HT1080 (cell line): ENCODE measurements at regions not wholly inside any gene's neighbourhood (a gene's known extent, or its start where the extent isn't known, plus 50 kb on each side); places are given as distances from the start of the nearest gene placed in this dataset.
A peak's percentile ranks its signal among the peaks of the same experiment; 100 is the strongest.
"Not testable (repeated sequence)": the region's sequence is repeated elsewhere in the genome, so short reads cannot be mapped to it uniquely, and the experiment has no call there.

Experiments
- DNase-seq: peaks from one replicate; pipeline ENCODE4 v3.0.0-alpha.2; 2015; ENCODE audit warnings: low read depth

DNA sequence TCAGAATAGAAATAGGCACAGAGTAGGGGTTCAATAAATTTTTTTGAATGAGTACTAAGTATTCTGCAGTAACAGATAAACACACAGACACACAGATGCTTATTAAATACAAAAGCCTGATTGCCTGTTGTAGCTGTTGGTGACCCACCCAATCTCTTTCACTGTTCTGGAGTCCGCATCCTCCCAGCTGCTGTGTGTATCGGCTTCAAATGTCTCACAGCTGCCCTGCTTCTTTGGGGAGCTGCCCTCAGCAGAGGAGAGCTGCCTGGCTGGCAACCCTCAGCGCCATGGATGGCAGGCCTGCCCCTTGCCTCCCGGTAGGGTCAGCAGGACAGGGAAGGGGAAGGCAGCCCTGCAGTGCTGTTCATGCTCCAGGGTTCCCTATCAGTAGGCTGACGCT lies 50.5 kb upstream of the PRNP start:
- no peak for DNase-seq

DNA sequence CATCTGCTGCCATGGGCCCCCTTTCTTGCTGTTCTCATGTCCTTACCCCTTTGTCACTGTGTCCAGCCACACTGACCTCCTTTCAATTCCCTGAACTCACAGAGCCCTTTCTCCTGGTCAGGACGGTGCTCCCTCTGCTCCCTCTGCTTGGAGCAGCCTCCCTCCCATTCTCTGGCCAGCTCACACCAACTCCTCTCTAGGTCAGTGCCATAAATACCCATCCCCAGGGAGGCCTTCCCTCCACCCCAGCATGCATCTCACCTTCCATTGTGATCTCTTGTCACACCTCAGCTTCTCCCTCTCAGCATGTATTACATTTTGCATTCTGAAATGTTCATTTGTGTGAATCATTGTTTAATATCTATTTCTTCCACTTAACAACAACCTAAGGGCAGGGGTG lies 50.9 kb upstream of the PRNP start:
- no peak for DNase-seq

DNA sequence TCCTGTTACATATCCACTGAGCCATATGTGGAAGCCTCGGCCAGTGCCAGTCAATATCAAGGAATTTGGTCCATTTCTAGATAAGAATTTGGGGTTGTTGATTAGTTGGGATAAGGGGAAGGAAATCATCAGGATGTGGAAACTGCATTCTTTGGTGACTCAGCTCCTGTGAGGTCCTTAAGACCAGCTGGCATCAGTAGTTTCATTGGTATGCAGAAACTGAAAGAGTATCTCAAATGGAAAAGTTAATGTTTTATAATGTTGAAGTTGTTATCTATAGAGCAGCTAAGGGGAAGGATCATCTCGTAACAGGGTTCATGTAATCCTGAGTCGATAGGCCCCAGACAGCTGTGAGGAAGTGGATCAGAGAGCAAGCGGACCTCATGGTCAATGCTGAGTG lies 52.5 kb upstream of the PRNP start:
- peak; percentile 92 for DNase-seq

DNA sequence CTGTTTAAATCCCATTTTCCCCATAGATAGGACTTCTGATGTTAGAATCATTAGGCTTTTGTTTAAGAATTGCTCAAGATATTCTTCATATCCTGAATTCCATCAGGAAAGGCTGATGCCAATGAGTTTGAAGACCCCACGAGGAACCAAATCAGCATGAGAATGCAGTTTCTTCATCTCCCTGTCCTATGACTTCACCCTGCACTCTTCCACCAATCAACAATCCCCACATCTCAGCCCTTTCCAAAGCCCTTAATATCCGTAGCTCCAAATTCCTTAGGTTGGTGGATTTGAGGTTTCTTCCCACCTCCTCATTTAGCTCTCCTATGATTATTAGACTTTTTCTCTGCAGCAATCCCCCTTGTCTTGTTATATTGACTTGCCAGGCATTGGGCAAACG lies 52.9 kb upstream of the PRNP start:
- DNase-seq = no peak

DNA sequence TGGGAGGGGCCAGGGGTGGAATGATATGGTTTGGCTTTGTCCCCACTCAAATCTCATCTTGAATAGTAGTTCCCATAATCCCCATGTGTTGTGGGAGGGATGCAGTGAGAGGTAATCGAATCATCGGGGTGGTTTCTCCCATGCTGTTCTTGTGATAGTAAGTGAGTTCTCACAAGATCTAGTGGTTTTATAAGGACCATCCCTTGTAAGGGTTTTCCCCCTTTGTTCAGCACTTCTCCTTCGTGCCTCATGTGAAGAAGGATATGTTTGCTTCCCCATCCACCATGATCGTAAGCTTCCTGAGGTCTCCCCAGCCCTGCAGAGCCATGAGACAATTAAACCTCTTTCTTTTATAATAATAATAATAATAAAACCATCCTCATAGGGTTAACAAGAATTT lies 53.4 kb upstream of the PRNP start:
- DNase-seq = no peak

DNA sequence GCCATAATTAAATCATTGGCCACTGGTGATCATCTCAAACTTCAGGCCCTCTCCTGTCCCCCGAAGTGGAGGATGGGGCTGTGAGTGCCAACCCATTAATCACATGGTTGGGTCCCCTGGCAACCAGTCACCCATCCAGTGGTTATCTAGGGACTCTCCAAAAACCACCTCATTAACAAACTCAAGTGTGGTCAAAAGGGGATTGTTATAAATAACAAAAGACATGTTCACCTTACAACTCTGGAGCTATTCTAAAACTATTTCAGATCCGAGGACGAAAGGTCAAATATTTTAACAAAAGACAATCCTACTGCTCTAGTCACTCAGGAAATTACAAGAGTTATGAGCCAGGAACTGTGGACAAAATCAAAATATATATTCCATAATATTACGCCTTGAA lies 60.0 kb upstream of the PRNP start:
- DNase-seq = no peak

DNA sequence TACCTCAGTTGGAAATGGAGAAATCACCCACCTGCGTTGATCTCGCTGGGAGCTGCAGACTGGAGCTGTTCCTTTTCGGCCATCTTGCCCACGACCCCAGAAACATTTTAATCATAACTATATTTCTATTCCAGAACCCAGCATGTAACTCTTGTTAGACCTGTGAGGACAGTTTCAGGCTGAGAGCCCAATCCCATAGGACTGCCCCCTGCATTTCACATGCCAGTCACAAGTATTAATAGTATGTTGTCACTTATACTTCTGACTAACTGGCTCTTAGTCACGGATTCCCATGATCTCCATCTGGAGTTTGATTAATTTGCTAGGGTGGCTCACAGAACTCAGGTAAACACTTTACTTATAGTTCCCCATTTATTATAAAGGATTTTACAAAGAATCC lies 60.6 kb upstream of the PRNP start:
- no peak for DNase-seq

DNA sequence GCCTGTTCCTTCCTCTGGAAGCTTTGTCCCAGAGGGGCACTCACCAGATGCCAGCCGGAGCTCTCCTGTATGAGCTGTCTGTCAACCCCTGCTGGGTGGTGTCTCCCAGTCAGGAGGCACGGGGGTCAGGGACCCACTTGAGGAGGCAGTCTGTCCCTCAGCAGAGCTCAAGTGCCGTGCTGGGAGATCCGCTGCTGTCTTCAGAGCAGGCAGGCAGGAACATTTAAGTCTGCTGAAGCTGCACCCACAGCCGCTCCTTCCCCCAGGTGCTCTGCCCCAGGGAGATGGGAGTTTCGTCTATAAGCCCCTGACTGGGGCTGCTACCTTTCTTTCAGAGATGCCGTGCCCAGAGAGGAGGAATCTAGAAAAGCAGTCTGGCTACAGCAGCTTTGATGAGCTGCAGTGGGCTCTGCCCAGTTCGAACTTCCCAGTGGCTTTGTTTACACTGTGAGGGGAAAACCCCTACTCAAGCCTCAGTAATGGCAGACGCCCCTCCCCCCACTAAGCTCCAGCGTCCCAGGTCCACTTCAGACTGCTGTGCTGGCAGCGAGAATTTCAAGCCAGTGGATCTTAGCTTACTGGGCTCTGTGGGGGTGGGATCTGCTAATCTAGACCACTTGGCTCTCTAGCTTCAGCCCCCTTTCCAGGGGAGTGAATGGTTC lies 61.5 kb upstream of the PRNP start:
- DNase-seq = not testable (repeated sequence)

DNA sequence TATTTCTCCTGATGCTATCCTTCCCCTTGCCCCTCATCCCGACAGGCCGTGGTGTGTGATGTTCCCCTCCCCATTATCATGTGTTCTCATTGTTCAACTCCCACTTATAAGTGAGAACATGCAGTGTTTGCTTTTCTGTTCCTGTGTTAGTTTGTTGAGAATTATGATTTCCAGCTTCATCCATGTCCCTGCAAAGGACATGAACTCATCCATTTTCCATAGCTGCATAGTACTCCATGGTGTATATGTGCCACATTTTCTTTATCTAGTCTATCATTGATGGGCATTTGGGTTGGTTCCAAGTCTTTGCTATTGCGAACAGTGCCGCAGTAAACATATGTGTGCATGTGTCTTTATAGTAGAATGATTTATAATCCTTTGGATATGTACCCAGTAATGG lies 67.1 kb upstream of the PRNP start:
- DNase-seq = not testable (repeated sequence)

DNA sequence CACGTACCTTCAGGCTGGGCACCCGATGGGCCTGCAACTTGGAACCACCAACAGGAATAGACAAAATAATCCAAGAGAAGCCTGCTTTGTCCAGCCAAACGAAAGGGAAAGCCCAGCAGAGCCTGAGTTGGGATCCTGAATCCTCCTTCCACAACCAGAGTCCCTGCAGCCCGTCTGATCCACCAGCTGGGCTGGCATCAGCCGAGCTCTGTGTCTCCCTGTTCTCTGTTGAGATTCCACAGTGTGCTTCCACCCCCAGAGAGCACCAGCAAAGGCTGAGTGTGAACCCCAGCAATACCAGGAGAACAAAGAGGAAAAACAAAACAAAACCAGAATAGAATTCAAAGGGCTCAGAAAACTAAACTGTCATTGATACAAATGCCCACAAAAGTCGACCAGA lies 68.8 kb upstream of the PRNP start:
- no peak for DNase-seq

DNA sequence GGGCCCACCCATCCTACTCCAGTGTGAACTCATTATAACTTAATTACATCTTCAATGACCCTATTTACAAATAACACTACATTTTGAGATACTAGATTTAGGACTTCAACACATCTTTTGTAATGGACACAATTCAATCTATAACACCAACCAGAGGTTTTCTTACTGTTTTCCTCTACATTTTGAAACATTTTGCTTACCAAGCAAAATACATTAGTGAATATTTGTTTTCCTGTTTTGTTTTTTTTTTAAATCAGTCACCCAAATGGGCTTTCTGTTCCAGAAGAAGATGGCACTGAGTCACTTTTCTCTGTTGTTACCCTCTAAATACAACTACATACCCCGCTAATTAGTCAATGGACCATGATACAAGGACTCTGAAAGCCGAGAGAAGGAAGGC lies 69.2 kb upstream of the PRNP start:
- DNase-seq = no peak

DNA sequence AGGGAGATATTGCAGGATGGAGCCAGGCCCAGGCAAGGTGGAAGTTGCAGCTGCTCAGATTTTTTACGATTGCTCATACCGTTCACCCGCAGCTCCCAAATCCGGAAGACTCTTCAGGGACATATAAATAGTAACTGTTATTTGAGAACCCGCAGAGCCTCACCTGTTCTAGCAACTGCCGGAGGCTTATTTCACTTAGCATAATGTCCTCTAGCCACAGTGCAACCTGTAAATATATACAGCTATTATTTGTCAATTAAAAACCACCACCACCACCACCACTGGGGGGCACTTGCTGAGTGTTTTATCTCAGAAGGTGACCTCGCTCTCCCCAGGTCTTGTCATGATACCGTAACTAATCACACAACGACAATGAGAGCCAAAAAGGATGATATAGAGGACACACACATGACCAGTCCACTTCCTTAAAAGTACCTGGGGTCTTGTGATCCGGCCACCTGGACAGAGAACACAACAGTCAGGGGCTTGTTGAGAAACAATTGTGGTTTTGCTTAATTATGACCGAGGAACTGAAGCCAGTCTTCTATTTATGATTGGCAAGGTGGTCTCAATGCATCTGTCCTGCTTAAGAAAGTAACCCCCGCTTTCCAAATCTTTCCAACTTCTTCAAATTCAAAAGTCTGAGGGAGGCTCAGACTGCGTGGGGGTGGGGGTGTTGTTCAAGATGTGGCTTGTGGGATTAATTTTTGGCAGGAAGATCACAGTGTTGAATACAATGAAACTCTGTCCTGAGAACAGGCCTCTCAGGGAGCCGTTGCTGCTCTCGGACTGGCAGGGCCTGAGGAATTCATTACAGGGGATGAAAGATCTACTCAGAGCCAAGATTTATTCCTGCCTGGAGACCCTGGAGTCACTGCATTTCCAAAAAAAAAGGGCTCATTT lies 72.3 kb upstream of the PRNP start:
- DNase-seq = peak; percentile 85

DNA sequence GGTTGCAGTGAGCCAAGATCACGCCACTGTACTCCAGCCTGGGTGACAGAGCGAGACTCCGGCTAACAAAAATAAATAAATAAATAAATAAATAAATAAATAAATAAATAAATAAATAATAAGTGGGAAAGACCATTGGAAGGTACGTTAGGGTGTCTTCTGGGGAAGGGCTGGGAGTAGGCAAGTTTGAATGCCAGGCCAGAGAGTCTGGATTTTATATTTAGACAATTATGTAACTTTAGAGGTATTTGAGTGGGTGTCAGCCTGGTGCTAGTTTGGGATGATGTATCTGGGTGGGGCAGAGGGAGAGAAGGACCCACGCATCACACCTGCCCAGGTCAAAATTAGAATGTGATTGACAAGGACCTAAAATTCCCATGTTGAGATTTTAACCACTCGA lies 73.1 kb upstream of the PRNP start:
- no peak for DNase-seq

DNA sequence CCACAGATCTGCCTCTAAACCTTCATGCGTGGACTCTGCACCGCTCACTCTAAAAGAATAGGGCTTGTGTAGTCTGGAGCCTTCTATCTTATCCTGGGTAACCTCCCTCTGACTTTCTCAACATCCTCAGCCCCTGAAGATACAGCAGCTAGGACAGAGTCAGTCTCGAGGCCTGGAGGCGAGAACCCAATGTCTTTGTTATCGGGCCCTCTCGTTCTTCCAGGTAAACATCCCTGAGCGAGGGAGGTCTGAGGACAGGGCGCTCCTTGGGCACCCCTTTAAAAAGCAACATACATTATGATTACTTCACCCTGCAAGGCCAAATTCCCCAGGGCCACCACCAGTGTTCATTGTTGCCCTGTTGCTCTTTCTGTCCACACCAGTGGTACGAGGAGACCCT lies 75.4 kb upstream of the PRNP start:
- DNase-seq = no peak

DNA sequence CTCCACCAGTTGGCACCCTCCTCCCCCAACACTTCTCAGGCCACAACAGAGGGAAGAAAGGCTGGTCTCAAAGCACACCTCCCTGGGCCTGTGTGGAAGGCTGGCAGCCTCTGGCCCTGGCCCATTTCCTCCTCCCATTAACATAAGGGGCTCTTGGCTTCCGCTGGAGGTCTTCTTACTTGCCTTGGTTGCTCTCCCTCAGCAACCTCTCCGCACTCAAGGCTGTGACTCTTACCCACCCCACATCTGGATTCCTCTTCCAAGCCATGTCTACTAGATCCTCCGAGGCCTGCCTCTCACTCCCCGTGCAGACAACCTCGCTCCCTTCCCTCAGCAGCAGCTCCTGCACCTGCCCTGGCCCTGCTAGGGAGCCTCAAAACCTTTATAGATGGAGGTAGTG lies 76.7 kb upstream of the PRNP start:
- DNase-seq = no peak

DNA sequence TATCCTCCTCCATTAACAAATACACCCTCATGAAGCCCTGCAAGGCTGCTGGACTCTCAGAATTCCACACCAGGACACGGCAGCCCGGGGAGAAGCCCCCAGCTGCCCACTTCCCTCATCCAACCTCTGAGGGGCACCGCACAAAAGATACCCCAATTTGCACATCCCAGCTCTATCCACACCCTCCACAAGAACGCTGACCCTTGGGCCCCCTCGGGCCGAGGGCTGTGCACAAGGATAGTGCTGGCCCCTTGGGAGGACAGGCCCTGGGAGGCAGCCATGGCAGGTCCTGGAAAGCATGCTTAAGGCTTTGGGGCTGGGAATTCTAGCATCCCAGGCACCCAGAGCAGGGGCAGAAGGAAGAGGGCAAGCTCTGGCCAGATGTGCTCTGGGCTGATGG lies 77.4 kb upstream of the PRNP start:
- DNase-seq = no peak

DNA sequence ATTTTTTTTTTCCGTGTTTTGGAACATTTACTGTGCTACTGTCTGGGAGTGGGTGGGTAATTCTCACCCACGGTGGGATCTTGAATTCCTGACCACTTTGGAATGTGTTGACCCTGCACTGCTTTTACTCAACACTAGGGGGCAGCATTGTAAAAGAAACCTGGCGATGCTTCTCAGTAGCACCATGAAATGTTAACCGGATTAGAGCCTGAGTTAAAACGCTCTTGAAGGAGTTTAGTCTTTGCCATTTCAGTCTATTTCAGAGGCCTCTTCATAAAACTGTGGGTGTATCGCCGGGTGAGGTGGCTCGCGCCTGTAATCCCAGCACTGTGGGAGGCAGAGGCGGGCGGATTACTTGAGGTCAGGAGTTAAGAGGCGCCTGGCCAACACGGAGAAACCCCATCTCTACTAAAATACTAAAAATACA lies 79.0 kb upstream of the PRNP start:
- peak; percentile 56 for DNase-seq

DNA sequence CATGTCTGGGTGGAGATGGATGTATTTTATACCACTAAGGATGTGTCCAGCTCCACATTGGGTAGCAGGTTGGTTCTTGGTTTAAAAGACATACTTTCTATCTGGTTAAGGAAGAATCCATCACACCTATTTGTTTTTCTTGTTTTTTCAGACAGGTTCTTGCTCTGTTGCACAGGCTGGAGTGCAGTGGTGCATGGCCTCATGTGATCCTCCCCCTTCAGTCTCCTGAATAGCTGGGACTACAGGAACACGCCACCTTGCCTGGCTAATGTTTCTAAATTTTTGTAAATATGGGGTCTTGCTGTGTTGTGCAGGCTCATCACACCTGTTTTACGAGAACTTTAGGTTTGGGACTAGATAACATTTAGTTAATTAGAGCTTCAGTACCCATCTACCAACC lies 80.2 kb upstream of the PRNP start:
- no peak for DNase-seq

DNA sequence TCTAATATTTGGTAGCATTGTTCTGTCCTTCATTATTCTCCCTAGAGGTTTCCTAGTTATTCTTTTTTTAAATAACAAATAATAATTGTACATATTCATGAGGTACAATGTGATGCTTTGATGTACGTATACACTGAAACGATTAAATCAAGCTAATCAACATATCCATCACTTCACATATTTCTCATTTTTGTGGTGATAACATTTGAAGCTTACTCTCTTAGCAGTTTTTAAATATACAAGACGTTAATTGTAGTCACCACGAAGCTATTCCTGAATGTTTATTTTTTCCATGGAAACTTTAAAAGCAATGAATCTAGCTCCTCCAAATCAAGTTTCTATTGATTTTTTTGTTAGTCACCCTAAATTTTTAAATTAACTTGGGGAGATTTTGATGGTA lies 81.1 kb upstream of the PRNP start:
- DNase-seq = no peak

DNA sequence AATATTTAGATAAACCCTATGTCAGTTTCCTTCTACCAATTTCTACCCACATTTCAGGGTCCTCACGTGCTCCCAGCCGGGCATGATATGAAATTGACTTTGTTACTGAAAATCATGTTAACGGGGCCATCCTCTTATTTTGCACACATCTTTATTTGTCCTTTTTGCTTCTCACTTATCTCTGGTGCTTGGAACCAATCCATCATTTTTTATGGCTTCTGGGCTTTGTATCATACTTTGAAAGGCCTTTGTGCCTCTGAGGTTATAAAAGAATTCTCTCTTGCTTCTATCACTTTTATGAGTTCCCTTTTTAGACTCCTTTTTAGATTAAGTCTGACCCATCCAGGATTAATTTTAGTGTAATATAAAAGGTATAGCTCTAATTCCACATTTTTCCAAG lies 81.7 kb upstream of the PRNP start:
- no peak for DNase-seq

DNA sequence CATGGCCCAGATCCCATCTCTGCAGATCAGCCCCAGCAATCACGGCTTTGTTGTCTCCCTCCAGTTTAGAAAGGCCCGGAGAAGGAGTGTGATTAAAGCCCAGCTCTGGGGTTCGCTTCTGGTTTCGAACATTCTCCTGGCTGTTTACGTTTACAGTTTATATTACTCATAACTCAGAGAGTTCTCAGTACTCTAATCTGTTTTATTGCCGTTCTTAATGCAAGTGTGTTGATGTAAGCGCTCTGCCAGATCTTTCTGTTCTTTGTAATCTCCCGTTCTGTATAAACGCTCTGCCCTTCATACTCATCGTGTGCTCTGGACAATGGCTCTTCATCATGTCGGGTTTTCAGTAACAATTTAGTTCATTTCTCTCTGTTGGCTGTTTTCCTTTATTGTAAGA lies 82.5 kb upstream of the PRNP start:
- no peak for DNase-seq

DNA sequence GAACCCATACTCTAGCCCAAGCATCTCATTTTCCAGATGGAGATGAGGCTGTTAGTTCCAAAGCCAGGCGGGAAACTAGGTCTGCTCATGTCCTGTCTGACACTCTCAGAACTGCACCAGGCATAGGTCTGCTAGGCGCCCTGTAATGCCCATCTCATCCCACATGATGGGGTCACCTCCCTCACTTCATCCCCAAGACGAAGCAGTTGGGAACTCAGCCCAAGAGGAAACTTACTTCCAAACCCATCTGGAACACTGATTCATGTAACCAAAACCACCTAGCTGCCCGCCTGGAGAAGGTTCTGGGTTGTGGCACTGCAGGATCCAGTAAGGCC lies 84.0 kb upstream of the PRNP start:
- DNase-seq = peak; percentile 37

DNA sequence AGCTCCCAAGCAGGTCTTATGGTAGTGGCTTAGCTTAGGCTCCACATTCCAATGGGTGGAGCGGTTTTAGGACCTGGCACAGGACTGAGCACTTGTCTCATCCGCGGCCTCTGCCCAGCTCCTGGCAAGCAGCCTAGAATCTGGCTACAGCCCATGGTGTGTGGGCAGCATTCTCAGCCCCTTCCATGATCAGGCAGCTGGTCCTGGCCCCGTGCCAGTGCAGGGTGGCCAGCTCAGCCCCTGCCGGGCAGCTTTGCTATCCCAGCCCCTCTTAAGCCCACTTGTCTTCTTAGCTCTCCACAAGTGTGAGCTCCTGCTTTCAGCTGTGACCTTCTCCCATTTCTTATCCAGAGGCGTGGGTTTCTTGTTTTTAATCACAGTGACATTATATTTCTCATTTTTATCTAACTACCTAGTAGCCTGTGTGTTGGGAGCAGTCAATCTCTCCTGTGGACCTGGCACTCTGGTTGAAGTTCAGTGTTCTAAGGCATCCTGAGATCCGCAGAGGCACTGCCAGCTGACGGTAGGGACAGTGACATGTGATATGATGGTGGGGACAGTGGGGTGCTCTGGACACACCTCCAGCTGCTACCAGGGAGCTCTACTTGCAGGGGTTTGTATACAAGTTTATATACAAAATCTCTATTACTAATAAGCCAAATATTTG lies 84.5 kb upstream of the PRNP start:
- peak; percentile 79 for DNase-seq
